Cardiac muscle cell (in vitro differentiated cells and primary cell): ENCODE measurements at regions not wholly inside any gene's neighbourhood (a gene's known extent, or its start where the extent isn't known, plus 50 kb on each side); places are given as distances from the start of the nearest gene placed in this dataset.

Experiments
- DNase-seq, 2 donors: peaks; one replicate each; pipeline versions ENCODE4 v3.0.0 to v3.0.0-alpha.2; 2010 to 2017; ENCODE audit warnings: low read depth in 1 of 2, low spot score in 1 of 2
- H3K27ac ChIP-seq: fragments of 200-600 bp; sonication (generic); 2 replicates; pipeline ENCODE4 v1.5.1; 2016
- H3K27me3 ChIP-seq: fragments of 200-600 bp; sonication (generic); 2 replicates; pipeline ENCODE4 v1.6.0; 2016; ENCODE audit warnings: control low read depth
- H3K36me3 ChIP-seq: fragments of 200-600 bp; sonication (generic); 2 replicates; pipeline ENCODE4 v1.5.1; 2016; ENCODE audit warnings: control low read depth
- H3K4me1 ChIP-seq: fragments of 200-600 bp; sonication (generic); 2 replicates; pipeline ENCODE4 v1.8.1; 2017; ENCODE audit warnings: low read depth, mild to moderate bottlenecking, mixed run types
- H3K4me3 ChIP-seq: fragments of 200-600 bp; sonication (generic); 2 replicates; pipeline ENCODE4 v1.5.1; 2016; ENCODE audit warnings: mild to moderate bottlenecking
- H3K9me3 ChIP-seq: fragments of 200-600 bp; sonication (generic); 2 replicates; pipeline ENCODE4 v1.5.1; 2017; ENCODE audit warnings: low read depth, mild to moderate bottlenecking, control low read depth
- CTCF ChIP-seq: IDR thresholded peaks from 2 replicates; pipeline ENCODE4 v1.5.1; 2012; ENCODE audit warnings: low read depth, mild to moderate bottlenecking, low read length

GRCh38 chr6:163757520-163757919 lies 343.0 kb downstream of the QKI start:
- no peak overlapping the region for H3K27ac ChIP-seq
- H3K36me3 ChIP-seq, result no peaks in the 10 kb centered on the region
- no peak for TF ChIP-seq CTCF
- H3K4me1 ChIP-seq, result no peaks in the 10 kb centered on the region
- DNase-seq, result no peak
- no peaks in the 10 kb centered on the region for H3K27me3 ChIP-seq
- no peaks in the 10 kb centered on the region for H3K9me3 ChIP-seq
- no peak overlapping the region for H3K4me3 ChIP-seq

- no peak overlapping the region for H3K4me3 ChIP-seq
Measured at GRCh38 chr6:163756079-163756478, 341.6 kb downstream of the QKI start.

GRCh38 chr6:163754866-163755265 lies 340.3 kb downstream of the QKI start:
- Histone ChIP-seq H3K27ac (no peak overlapping the region), H3K27me3 (no peaks in the 10 kb centered on the region), H3K4me1 (no peaks in the 10 kb centered on the region), H3K4me3 (no peak overlapping the region), H3K36me3 (no peaks in the 10 kb centered on the region), H3K9me3 (no peaks in the 10 kb centered on the region)
- no peak for TF ChIP-seq CTCF
- no peak for DNase-seq

More at GRCh38 chr6:163756079-163756478, 341.6 kb downstream of the QKI start:
- H3K4me1 ChIP-seq, result no peaks in the 10 kb centered on the region
- DNase-seq, result no peak
- no peak for TF ChIP-seq CTCF
- H3K27me3 ChIP-seq, result no peaks in the 10 kb centered on the region
- H3K36me3 ChIP-seq, result no peaks in the 10 kb centered on the region
- H3K27ac ChIP-seq, result no peak overlapping the region
- H3K9me3 ChIP-seq, result no peaks in the 10 kb centered on the region

DNA sequence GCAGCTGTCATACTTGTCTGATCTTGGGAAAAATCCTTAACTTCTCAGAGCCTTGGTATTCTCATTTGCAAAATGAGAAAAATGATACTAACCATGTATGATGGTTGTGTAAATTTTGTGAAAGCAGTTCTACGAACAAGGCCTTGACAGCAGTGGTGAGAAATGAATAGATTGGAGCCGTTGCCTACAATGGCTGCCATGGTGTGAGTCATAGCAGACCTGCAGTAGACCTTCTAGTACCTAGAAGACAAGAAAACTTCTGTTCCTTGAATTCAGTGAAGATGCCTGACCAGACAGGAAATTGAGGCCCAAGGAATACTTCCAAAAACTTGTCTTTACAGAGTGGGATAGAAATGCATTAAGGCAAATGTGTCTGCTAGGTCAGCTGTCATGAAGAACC lies 338.9 kb downstream of the QKI start:
- DNase-seq, result no peak
- no peak for TF ChIP-seq CTCF
- H3K27ac ChIP-seq, result no peak overlapping the region
- no peaks in the 10 kb centered on the region for H3K27me3 ChIP-seq
- no peak overlapping the region for H3K4me3 ChIP-seq
- H3K9me3 ChIP-seq, result no peaks in the 10 kb centered on the region
- no peaks in the 10 kb centered on the region for H3K4me1 ChIP-seq
- no peaks in the 10 kb centered on the region for H3K36me3 ChIP-seq

DNA sequence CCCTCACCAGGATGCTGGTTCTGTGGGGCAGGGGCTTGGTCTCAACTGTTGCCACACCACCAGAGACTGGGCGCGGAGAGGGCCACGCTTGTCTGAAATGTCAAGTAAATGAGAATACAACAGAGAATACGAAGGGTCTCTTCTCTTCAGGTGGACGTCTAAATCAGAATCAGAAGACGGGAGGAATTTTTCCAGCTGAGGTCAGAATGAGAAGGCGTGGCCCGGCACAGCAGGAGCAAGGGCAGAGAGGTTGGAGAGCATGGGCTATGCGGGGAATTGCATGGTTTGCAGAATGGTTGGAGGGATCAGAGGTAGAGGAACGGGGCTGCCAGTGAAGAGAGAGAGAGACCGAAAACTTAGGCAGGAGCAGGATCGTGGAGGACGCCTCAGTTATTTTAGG lies 337.9 kb downstream of the QKI start:
- Histone ChIP-seq H3K27ac (no peak overlapping the region), H3K4me1 (no peaks in the 10 kb centered on the region), H3K9me3 (no peaks in the 10 kb centered on the region), H3K36me3 (no peaks in the 10 kb centered on the region), H3K27me3 (no peaks in the 10 kb centered on the region), H3K4me3 (no peak overlapping the region)
- DNase-seq, result no peak
- TF ChIP-seq CTCF, result no peak

DNA sequence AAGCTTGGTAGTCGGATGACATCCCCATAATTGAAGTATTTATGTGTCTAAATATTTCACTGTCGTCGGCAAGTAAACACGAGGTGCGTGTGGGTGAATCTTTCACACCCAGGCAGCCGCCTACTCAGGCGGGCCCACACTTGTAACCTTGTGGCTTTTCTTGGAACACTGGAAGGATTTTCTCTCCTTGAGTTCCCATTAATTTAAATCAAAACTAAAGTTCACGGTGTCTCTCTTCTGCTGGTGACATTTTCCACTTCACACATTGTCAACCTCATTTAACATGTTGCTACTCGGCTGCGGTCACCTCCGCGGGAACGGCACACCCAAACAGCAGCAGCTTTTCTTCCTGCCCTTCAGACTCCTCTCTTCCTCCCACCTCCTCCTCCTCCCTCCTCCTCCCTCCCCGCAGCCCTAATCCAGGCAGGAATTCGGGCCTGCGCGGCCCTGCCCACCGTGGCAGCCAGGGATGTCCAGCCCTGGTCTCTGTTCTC lies 336.6 kb downstream of the QKI start:
- Histone ChIP-seq H3K36me3 (no peaks in the 10 kb centered on the region), H3K27ac (no peak overlapping the region), H3K4me1 (peaks cover 1% of the 10 kb centered on the region), H3K9me3 (no peaks in the 10 kb centered on the region), H3K27me3 (no peaks in the 10 kb centered on the region), H3K4me3 (no peak overlapping the region)
- no peak for TF ChIP-seq CTCF
- peak in 1 of 2 donors; percentile 31 for DNase-seq
